H1 (cell line): ENCODE measurements at regions not wholly inside any gene's neighbourhood (a gene's known extent, or its start where the extent isn't known, plus 50 kb on each side); places are given as distances from the start of the nearest gene placed in this dataset.

Experiments used
- CTCF ChIA-PET: fragments of 300-600 bp; sonication (Branson Sonifier 250); formaldehyde crosslinking; loops from one replicate; lab custom pipeline; 2021; ENCODE audit not compliant: partially characterized antibody; lab: Charles Lee
- POLR2A ChIA-PET: fragments of 300-600 bp; sonication (Branson Sonifier 250); formaldehyde crosslinking; loops from one replicate; lab custom pipeline; 2021; ENCODE audit warnings: inconsistent platforms; ENCODE audit not compliant: partially characterized antibody; lab: Charles Lee
- DNase-seq, 2 experiments: peaks; one replicate each; pipeline versions ENCODE4 v3.0.0 to v3.0.0-alpha.2; 2010 to 2022; ENCODE audit warnings: low spot score in 2 of 2, low read depth in 1 of 2, mixed read lengths in 1 of 2
- FAIRE-seq: peaks from 2 replicates; lab custom pipeline; 2011; peaks lifted over from hg19 to GRCh38; lab: Jason Lieb, UNC
- H2AFZ ChIP-seq: 2 replicates; pipeline ENCODE4 v1.8.1; 2012; ENCODE audit warnings: low read length, inconsistent platforms
- H2AK5ac ChIP-seq: 2 replicates; pipeline ENCODE4 v1.6.1; 2013; ENCODE audit warnings: low read depth, low read length
- H2BK120ac ChIP-seq: replicated peaks from 2 replicates; pipeline ENCODE3; 2013; ENCODE audit warnings: low read depth, low read length, inconsistent platforms
- H2BK12ac ChIP-seq: 2 replicates; pipeline ENCODE4 v1.6.1; 2013; ENCODE audit warnings: low read depth, low read length
- H2BK15ac ChIP-seq: 2 replicates; pipeline ENCODE4 v1.6.1; 2013; ENCODE audit warnings: low read length
- H2BK20ac ChIP-seq: 2 replicates; pipeline ENCODE4 v1.6.1; 2013; ENCODE audit warnings: low read length
- H2BK5ac ChIP-seq: 2 replicates; pipeline ENCODE4 v1.6.1; 2013; ENCODE audit warnings: low read depth, low read length
- H3K14ac ChIP-seq: 2 replicates; pipeline ENCODE4 v1.6.1; 2013; ENCODE audit warnings: inconsistent platforms; ENCODE audit not compliant: insufficient read length
- H3K18ac ChIP-seq: 2 replicates; pipeline ENCODE4 v1.6.1; 2013; ENCODE audit warnings: low read length; ENCODE audit errors: extremely low read depth
- H3K23ac ChIP-seq: 2 replicates; pipeline ENCODE4 v1.6.1; 2013; ENCODE audit warnings: inconsistent platforms; ENCODE audit not compliant: insufficient read length
- H3K23me2 ChIP-seq: 2 replicates; pipeline ENCODE4 v1.6.1; 2013; ENCODE audit warnings: low read depth, low read length
- H3K27ac ChIP-seq: 2 replicates; pipeline ENCODE4 v1.6.1; 2011; ENCODE audit warnings: low read depth, low read length, inconsistent platforms
- H3K27me3 ChIP-seq, 4 experiments: replicated peaks in 1 of 4; 1 replicate in 1 of 4; 2 replicates in 3 of 4; pipeline versions ENCODE4 v1.6.1 to v1.8.1; 2011 to 2013; ENCODE audit warnings: low read length in 3 of 4, mild to moderate bottlenecking in 3 of 4, inconsistent platforms in 2 of 4, mixed read lengths in 2 of 4, moderate library complexity in 1 of 4; ENCODE audit not compliant: control insufficient read depth in 3 of 4, insufficient read depth in 3 of 4; ENCODE audit errors: extremely low read depth in 1 of 4
- H3K36me3 ChIP-seq, 4 experiments: 2 replicates each; pipeline versions ENCODE4 v1.6.1 to v1.8.1; 2011 to 2013; ENCODE audit warnings: mild to moderate bottlenecking in 4 of 4, low read length in 3 of 4, moderate library complexity in 2 of 4, control low read depth in 1 of 4, inconsistent platforms in 1 of 4; ENCODE audit not compliant: insufficient read depth in 4 of 4, control insufficient read depth in 2 of 4
- H3K4ac ChIP-seq: replicated peaks from 2 replicates; pipeline ENCODE3; 2013; ENCODE audit warnings: low read length, low read depth, mixed read lengths, inconsistent platforms; ENCODE audit not compliant: insufficient read length
- H3K4me1 ChIP-seq, 4 experiments: replicated peaks in 1 of 4; 1 replicate in 1 of 4; 2 replicates in 3 of 4; pipeline versions ENCODE4 v1.6.1 to v1.8.1; 2011 to 2013; ENCODE audit warnings: low read length in 3 of 4, inconsistent platforms in 2 of 4, mixed read lengths in 1 of 4; ENCODE audit not compliant: insufficient read depth in 4 of 4, control insufficient read depth in 3 of 4
- H3K4me2 ChIP-seq, 2 experiments: 2 replicates each; pipeline versions ENCODE4 v1.6.1 to v1.8.1; 2011 to 2013; ENCODE audit warnings: low read depth in 2 of 2, low read length in 2 of 2, control low read depth in 1 of 2, inconsistent platforms in 1 of 2, mild to moderate bottlenecking in 1 of 2; ENCODE audit not compliant: insufficient read depth in 1 of 2
- H3K4me3 ChIP-seq, 4 experiments: fragments of 200-600, 300-600 bp in 1 of 4; sonication (generic), shearing (Covaris generic), sonication (Bioruptor Twin) in 1 of 4; 2 replicates each; pipeline versions ENCODE4 v1.5.1 to v1.8.1; 2011 to 2016; ENCODE audit warnings: low read length in 4 of 4, low read depth in 3 of 4, control low read depth in 2 of 4, inconsistent platforms in 2 of 4, mild to moderate bottlenecking in 2 of 4, mixed read lengths in 1 of 4, moderate library complexity in 1 of 4; ENCODE audit not compliant: insufficient read depth in 2 of 4; ENCODE audit errors: extremely low read depth in 1 of 4
- H3K56ac ChIP-seq: replicated peaks from 2 replicates; pipeline ENCODE3; 2013; ENCODE audit warnings: low read depth, mild to moderate bottlenecking, mixed read lengths, low read length, inconsistent platforms; ENCODE audit not compliant: insufficient read length
- H3K79me1 ChIP-seq: 2 replicates; pipeline ENCODE4 v1.6.1; 2013; ENCODE audit warnings: low read depth, low read length, control low read depth
- H3K79me2 ChIP-seq, 2 experiments: 2 replicates each; pipeline versions ENCODE4 v1.6.1 to v1.8.1; 2012 to 2013; ENCODE audit warnings: low read length in 2 of 2, mild to moderate bottlenecking in 2 of 2, inconsistent platforms in 1 of 2; ENCODE audit not compliant: insufficient read depth in 2 of 2, control insufficient read depth in 1 of 2
- H3K9ac ChIP-seq, 4 experiments: replicated peaks in 1 of 4; 1 replicate in 1 of 4; 2 replicates in 3 of 4; pipeline versions ENCODE4 v1.6.1 to v1.8.1; 2011 to 2013; ENCODE audit warnings: low read depth in 3 of 4, low read length in 3 of 4, control low read depth in 2 of 4, mild to moderate bottlenecking in 2 of 4, moderate library complexity in 2 of 4, inconsistent platforms in 1 of 4; ENCODE audit errors: extremely low read depth in 1 of 4
- H3K9me3 ChIP-seq, 2 experiments: 2 replicates each; pipeline versions ENCODE4 v1.6.1 to v1.8.1; 2012 to 2013; ENCODE audit warnings: mild to moderate bottlenecking in 2 of 2, moderate library complexity in 2 of 2, control low read depth in 1 of 2, inconsistent platforms in 1 of 2, low read depth in 1 of 2, low read length in 1 of 2, mixed read lengths in 1 of 2; ENCODE audit not compliant: insufficient read depth in 2 of 2
- H4K20me1 ChIP-seq, 2 experiments: replicated peaks in 1 of 2; 2 replicates each; pipeline versions ENCODE3 to v1.8.1; 2011 to 2013; ENCODE audit warnings: inconsistent platforms in 2 of 2, low read length in 2 of 2, mild to moderate bottlenecking in 1 of 2; ENCODE audit not compliant: insufficient read depth in 2 of 2, control insufficient read depth in 1 of 2
- H4K5ac ChIP-seq: 2 replicates; pipeline ENCODE4 v1.6.1; 2013; ENCODE audit warnings: low read length, low read depth, mixed read lengths, inconsistent platforms; ENCODE audit not compliant: insufficient read length
- H4K8ac ChIP-seq: 2 replicates; pipeline ENCODE4 v1.8.0; 2013; ENCODE audit warnings: mild to moderate bottlenecking, moderate library complexity, low read length, inconsistent platforms; ENCODE audit not compliant: insufficient read depth; ENCODE audit errors: extremely low read depth
- H4K91ac ChIP-seq: replicated peaks from 2 replicates; pipeline ENCODE3; 2013; ENCODE audit warnings: low read length, mixed read lengths, inconsistent platforms; ENCODE audit not compliant: insufficient read length
- ATF3 ChIP-seq: IDR thresholded peaks from 2 replicates; pipeline ENCODE4 v1.6.1; 2011; ENCODE audit warnings: low read depth, mild to moderate bottlenecking, low read length; ENCODE audit not compliant: insufficient read depth
- BRCA1 ChIP-seq: IDR thresholded peaks from 2 replicates; pipeline ENCODE4 v1.6.1; 2012; ENCODE audit warnings: low read depth, low read length, improper control_type of control experiment
- CBX5 ChIP-seq: fragments of 300-800, 300-1000 bp; sonication (generic); IDR thresholded peaks from 2 replicates; pipeline ENCODE4 v1.7.1; 2016; ENCODE audit warnings: antibody characterized with exemption, low read length, low read depth
- CEBPB ChIP-seq: IDR thresholded peaks from 2 replicates; pipeline ENCODE4 v1.6.1; 2012; ENCODE audit warnings: low read depth, low read length
- EZH2 ChIP-seq: fragments of 200-600 bp; sonication (generic); IDR thresholded peaks from 2 replicates; pipeline ENCODE4 v1.7.1; 2012; ENCODE audit warnings: low read depth, mild to moderate bottlenecking, moderate library complexity, low read length, inconsistent platforms; ENCODE audit not compliant: severe bottlenecking
- GTF2F1 ChIP-seq: IDR thresholded peaks from 2 replicates; pipeline ENCODE4 v1.6.1; 2012; ENCODE audit warnings: low read depth, low read length, improper control_type of control experiment, borderline replicate concordance
- RXRA ChIP-seq: IDR thresholded peaks from 2 replicates; pipeline ENCODE4 v1.6.1; 2011; ENCODE audit warnings: low read depth, mild to moderate bottlenecking, low read length, moderate library complexity; ENCODE audit not compliant: insufficient read depth
- SIRT6 ChIP-seq: IDR thresholded peaks from one replicate; pipeline ENCODE4 v1.7.1; 2012; ENCODE audit warnings: low read length, inconsistent platforms
- SRF ChIP-seq: IDR thresholded peaks from 2 replicates; pipeline ENCODE4 v1.6.1; 2011; ENCODE audit warnings: mild to moderate bottlenecking, low read depth, low read length, moderate library complexity
- WGBS, 2 experiments: shearing (Covaris generic) in 1 of 2; methylation state at CpG; one replicate each; pipeline versions ENCODE4 v1.1.6 to v1.1.7; 2013 to 2015; ENCODE audit warnings: low lambda C conversion rate in 2 of 2, mixed read lengths in 2 of 2, inconsistent platforms in 1 of 2, low coverage in 1 of 2, missing lambda C conversion rate in 1 of 2; ENCODE audit not compliant: insufficient replicate concordance in 2 of 2, insufficient coverage in 1 of 2, insufficient read length in 1 of 2; ENCODE audit errors: extremely low coverage in 1 of 2, missing lambda C conversion rate in 1 of 2; 5-methylcytosine and 5-hydroxymethylcytosine counted together

GRCh38 chr2:137817058-137817457 is 147.2 kb upstream of the HNMT start:
- Histone ChIP-seq H3K4me2 (no peak overlapping the region), H4K20me1 (no peaks in the 10 kb centered on the region), H4K8ac (no peak overlapping the region), H2BK5ac (no peak overlapping the region), H2BK120ac (no peak overlapping the region), H2AK5ac (no peak overlapping the region), H4K5ac (no peak overlapping the region), H3K14ac (no peak overlapping the region), H2BK15ac (no peak overlapping the region), H3K9ac (no peak overlapping the region), H3K4me3 (no peak overlapping the region), H3K79me1 (no peaks in the 10 kb centered on the region), H3K36me3 (no peaks in the 10 kb centered on the region), H3K79me2 (no peaks in the 10 kb centered on the region), H4K91ac (no peak overlapping the region), H3K9me3 (no peaks in the 10 kb centered on the region), H3K4ac (no peak overlapping the region), H2AFZ (no peak overlapping the region), H3K56ac (no peak overlapping the region), H3K23ac (no peak overlapping the region), H3K18ac (no peak overlapping the region), H2BK12ac (no peak overlapping the region), H3K27ac (no peak overlapping the region)
- POLR2A ChIA-PET, result no interaction called here
- no peak for DNase-seq
- WGBS, 2 experiments, result 89% methylated on average over 3 of the region's 3 CpGs; no CpG with 5 or more reads in 1 of the 2 experiments
- CTCF ChIA-PET, result interaction anchor here (0.7 kb wide), 1 partner anchor 8 kb away, joined by 5 read pairs; no protein-coding TSS in a partner anchor
- FAIRE-seq, result no peak
- TF ChIP-seq ATF3 (no peak), RXRA (no peak), EZH2 (no peak), GTF2F1 (no peak), CEBPB (no peak), CBX5 (no peak), SRF (no peak), SIRT6 (no peak), BRCA1 (no peak)
- TF ChIP-seq, all 59 proteins: peak for 0
- Histone ChIP-seq H3K23me2 (no peaks in the 10 kb centered on the region), H2BK20ac (no peak overlapping the region), H3K4me1 (no peaks in the 10 kb centered on the region), H3K27me3 (no peaks in the 10 kb centered on the region)
